Activated CD4-positive, alpha-beta T cell treated with anti-CD3 and anti-CD28 coated beads, Interleukin-2, amount 10 ng/mL, durations not matched to agents 24 days and 14 days (primary cell): ENCODE measurements at regions not wholly inside any gene's neighbourhood (a gene's known extent, or its start where the extent isn't known, plus 50 kb on each side); places are given as distances from the start of the nearest gene placed in this dataset.

Experiments
- DNase-seq: peaks from one replicate; pipeline ENCODE4 v3.0.0; 2022
- H3K27ac Mint-ChIP-seq: one replicate; pipeline ENCODE4 v1.8.0; 2022; ENCODE audit warnings: mild to moderate bottlenecking, mixed read lengths
- H3K27me3 Mint-ChIP-seq: one replicate; pipeline ENCODE4 v1.8.0; 2022; ENCODE audit warnings: mixed read lengths
- H3K36me3 Mint-ChIP-seq: one replicate; pipeline ENCODE4 v1.8.0; 2022; ENCODE audit warnings: low read depth, mild to moderate bottlenecking, mixed read lengths
- H3K4me1 Mint-ChIP-seq: one replicate; pipeline ENCODE4 v1.8.0; 2021; ENCODE audit warnings: mixed read lengths
- H3K4me3 Mint-ChIP-seq: one replicate; pipeline ENCODE4 v1.8.0; 2022; ENCODE audit warnings: mild to moderate bottlenecking, moderate library complexity, mixed read lengths
- H3K9me3 Mint-ChIP-seq: one replicate; pipeline ENCODE4 v1.8.0; 2021; ENCODE audit warnings: mixed read lengths
- intact Hi-C: fragments of 100-400 bp; cut with micrococcal nuclease; formaldehyde crosslinking; loops from one replicate; pipeline ENCODE4 v1.15.1; 2023

GRCh38 chr2:139214801-139215200, 434.6 kb upstream of the NXPH2 start:
- Mint-ChIP-seq H3K27ac (no peak overlapping the region), H3K4me1 (no peaks in the 10 kb centered on the region), H3K9me3 (no peaks in the 10 kb centered on the region), H3K27me3 (no peaks in the 10 kb centered on the region), H3K4me3 (no peak overlapping the region), H3K36me3 (no peaks in the 10 kb centered on the region)
- DNase-seq: no peak
- intact Hi-C loops: no loop called here

GRCh38 chr2:139209586-139209985, 429.4 kb upstream of the NXPH2 start:
- no peak for DNase-seq
- Mint-ChIP-seq H3K9me3 (no peaks in the 10 kb centered on the region), H3K4me3 (no peak overlapping the region), H3K4me1 (no peaks in the 10 kb centered on the region), H3K27me3 (no peaks in the 10 kb centered on the region), H3K36me3 (no peaks in the 10 kb centered on the region), H3K27ac (no peak overlapping the region)
- intact Hi-C loops: no loop called here

- Mint-ChIP-seq H3K27me3 (no peaks in the 10 kb centered on the region), H3K4me1 (no peaks in the 10 kb centered on the region), H3K4me3 (no peak overlapping the region), H3K36me3 (no peaks in the 10 kb centered on the region), H3K27ac (no peak overlapping the region), H3K9me3 (no peaks in the 10 kb centered on the region)
- DNase-seq: no peak
- intact Hi-C loops: no loop called here
These were observed 421.3 kb upstream of the NXPH2 start for GRCh38 chr2:139201516-139201915.

GRCh38 chr2:139196754-139197153, 416.6 kb upstream of the NXPH2 start:
- Mint-ChIP-seq H3K36me3 (no peaks in the 10 kb centered on the region), H3K4me1 (no peaks in the 10 kb centered on the region), H3K27ac (no peak overlapping the region), H3K9me3 (no peaks in the 10 kb centered on the region), H3K27me3 (no peaks in the 10 kb centered on the region), H3K4me3 (no peak overlapping the region)
- intact Hi-C loops: no loop called here
- no peak for DNase-seq

- Mint-ChIP-seq H3K36me3 (no peaks in the 10 kb centered on the region), H3K4me3 (no peak overlapping the region), H3K4me1 (no peaks in the 10 kb centered on the region), H3K9me3 (no peaks in the 10 kb centered on the region), H3K27me3 (no peaks in the 10 kb centered on the region), H3K27ac (no peak overlapping the region)
- no peak for DNase-seq
- intact Hi-C loops: no loop called here
These were observed 414.4 kb upstream of the NXPH2 start for GRCh38 chr2:139194546-139194945.

GRCh38 chr2:139177041-139177440, 396.9 kb upstream of the NXPH2 start:
- peaks cover 3% of the 10 kb centered on the region for H3K9me3 Mint-ChIP-seq
- no peaks in the 10 kb centered on the region for H3K27me3 Mint-ChIP-seq
- no peak overlapping the region for H3K27ac Mint-ChIP-seq
- no peaks in the 10 kb centered on the region for H3K36me3 Mint-ChIP-seq
- H3K4me3 Mint-ChIP-seq: no peak overlapping the region
- H3K4me1 Mint-ChIP-seq: no peaks in the 10 kb centered on the region
- intact Hi-C loops: no loop called here
- DNase-seq: no peak

- Mint-ChIP-seq H3K27me3 (no peaks in the 10 kb centered on the region), H3K36me3 (no peaks in the 10 kb centered on the region), H3K4me1 (no peaks in the 10 kb centered on the region), H3K4me3 (no peak overlapping the region), H3K27ac (no peak overlapping the region), H3K9me3 (peaks cover 3% of the 10 kb centered on the region)
- intact Hi-C loops: no loop called here
- DNase-seq: no peak
These were observed 395.3 kb upstream of the NXPH2 start for GRCh38 chr2:139175510-139175909.

GRCh38 chr2:139170406-139170805, 390.2 kb upstream of the NXPH2 start:
- intact Hi-C loops: no loop called here
- H3K27me3 Mint-ChIP-seq: no peaks in the 10 kb centered on the region

GRCh38 chr2:139165601-139166000, 385.4 kb upstream of the NXPH2 start:
- intact Hi-C loops: no loop called here
- no peaks in the 10 kb centered on the region for H3K36me3 Mint-ChIP-seq
- H3K27me3 Mint-ChIP-seq: no peaks in the 10 kb centered on the region
- H3K4me1 Mint-ChIP-seq: no peaks in the 10 kb centered on the region
- H3K9me3 Mint-ChIP-seq: no peaks in the 10 kb centered on the region
- no peak for DNase-seq
- no peak overlapping the region for H3K4me3 Mint-ChIP-seq
- H3K27ac Mint-ChIP-seq: no peak overlapping the region

More at GRCh38 chr2:139170406-139170805, 390.2 kb upstream of the NXPH2 start:
- no peak for DNase-seq
- no peak overlapping the region for H3K27ac Mint-ChIP-seq
- H3K9me3 Mint-ChIP-seq: peaks cover 1% of the 10 kb centered on the region
- H3K4me3 Mint-ChIP-seq: no peak overlapping the region
- H3K4me1 Mint-ChIP-seq: no peaks in the 10 kb centered on the region
- H3K36me3 Mint-ChIP-seq: no peaks in the 10 kb centered on the region

- H3K27me3 Mint-ChIP-seq: no peaks in the 10 kb centered on the region
- no peaks in the 10 kb centered on the region for H3K36me3 Mint-ChIP-seq
- H3K4me3 Mint-ChIP-seq: no peak overlapping the region
- H3K27ac Mint-ChIP-seq: no peak overlapping the region
- no peak for DNase-seq
- intact Hi-C loops: no loop called here
- no peaks in the 10 kb centered on the region for H3K4me1 Mint-ChIP-seq
- no peaks in the 10 kb centered on the region for H3K9me3 Mint-ChIP-seq
These were observed 384.9 kb upstream of the NXPH2 start for GRCh38 chr2:139165041-139165440.

- no peaks in the 10 kb centered on the region for H3K9me3 Mint-ChIP-seq
- intact Hi-C loops: no loop called here
- H3K27ac Mint-ChIP-seq: no peak overlapping the region
- no peak for DNase-seq
- H3K4me1 Mint-ChIP-seq: no peaks in the 10 kb centered on the region
- no peak overlapping the region for H3K4me3 Mint-ChIP-seq
- H3K27me3 Mint-ChIP-seq: no peaks in the 10 kb centered on the region
- H3K36me3 Mint-ChIP-seq: no peaks in the 10 kb centered on the region
These were observed 382.8 kb upstream of the NXPH2 start for GRCh38 chr2:139162957-139163356.

- Mint-ChIP-seq H3K27ac (no peak overlapping the region), H3K4me3 (no peak overlapping the region), H3K9me3 (no peaks in the 10 kb centered on the region), H3K36me3 (no peaks in the 10 kb centered on the region), H3K4me1 (no peaks in the 10 kb centered on the region), H3K27me3 (no peaks in the 10 kb centered on the region)
- no peak for DNase-seq
- intact Hi-C loops: no loop called here
These were observed 382.3 kb upstream of the NXPH2 start for GRCh38 chr2:139162456-139162855.

- no peak for DNase-seq
- Mint-ChIP-seq H3K36me3 (no peaks in the 10 kb centered on the region), H3K9me3 (no peaks in the 10 kb centered on the region), H3K4me3 (no peak overlapping the region), H3K27ac (no peak overlapping the region), H3K27me3 (no peaks in the 10 kb centered on the region), H3K4me1 (no peaks in the 10 kb centered on the region)
- intact Hi-C loops: no loop called here
These were observed 380.6 kb upstream of the NXPH2 start for GRCh38 chr2:139160836-139161235.

GRCh38 chr2:139159177-139159576, 379.0 kb upstream of the NXPH2 start:
- intact Hi-C loops: no loop called here
- DNase-seq: no peak
- H3K36me3 Mint-ChIP-seq: no peaks in the 10 kb centered on the region
- no peak overlapping the region for H3K4me3 Mint-ChIP-seq
- no peak overlapping the region for H3K27ac Mint-ChIP-seq
- no peaks in the 10 kb centered on the region for H3K27me3 Mint-ChIP-seq
- H3K9me3 Mint-ChIP-seq: no peaks in the 10 kb centered on the region
- H3K4me1 Mint-ChIP-seq: no peaks in the 10 kb centered on the region

- intact Hi-C loops: no loop called here
- Mint-ChIP-seq H3K4me3 (no peak overlapping the region), H3K36me3 (no peaks in the 10 kb centered on the region), H3K9me3 (peaks cover 3% of the 10 kb centered on the region), H3K4me1 (no peaks in the 10 kb centered on the region), H3K27me3 (no peaks in the 10 kb centered on the region), H3K27ac (no peak overlapping the region)
- DNase-seq: no peak
These were observed 376.5 kb upstream of the NXPH2 start for GRCh38 chr2:139156730-139157129.
